ENCODE measurements at regions not wholly inside any gene's neighbourhood (a gene's known extent, or its start where the extent isn't known, plus 50 kb on each side); places are given as distances from the start of the nearest gene placed in this dataset.

DNA sequence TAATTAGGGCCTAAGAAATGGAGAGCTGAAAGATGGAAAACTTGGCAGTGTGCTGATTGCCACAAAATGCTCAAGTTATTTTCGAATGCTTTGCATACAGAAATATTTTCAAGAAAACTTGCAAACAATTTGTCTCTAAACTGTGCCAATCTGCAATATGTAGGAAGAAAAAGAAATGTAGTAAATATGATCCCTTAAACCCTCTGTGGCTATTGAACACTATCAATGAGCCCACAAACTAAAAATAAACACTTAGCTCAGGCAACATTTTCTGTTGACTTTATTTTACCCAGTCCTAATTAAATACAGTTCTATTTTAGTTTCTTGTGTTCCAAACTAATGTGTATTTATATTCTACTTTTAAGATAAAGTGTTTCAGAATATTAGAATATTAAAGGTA, 342.1 kb downstream of the SEMA3D start:
- H3K4me1 ChIP-seq (ENCODE audit: control insufficient read depth in 2 of 3, insufficient read depth in 2 of 3, low read depth in 1 of 3, low read length in 3 of 3), result no peaks in the 10 kb centered on the region
- no peak for DNase-seq
- no peak overlapping the region for H3K9ac ChIP-seq (ENCODE audit: low read length in 3 of 3)
- no peaks in the 10 kb centered on the region for H3K36me3 ChIP-seq (ENCODE audit: control insufficient read depth in 2 of 3, insufficient read depth in 3 of 3, low read length in 3 of 3)
- TF ChIP-seq, protein P1, sequence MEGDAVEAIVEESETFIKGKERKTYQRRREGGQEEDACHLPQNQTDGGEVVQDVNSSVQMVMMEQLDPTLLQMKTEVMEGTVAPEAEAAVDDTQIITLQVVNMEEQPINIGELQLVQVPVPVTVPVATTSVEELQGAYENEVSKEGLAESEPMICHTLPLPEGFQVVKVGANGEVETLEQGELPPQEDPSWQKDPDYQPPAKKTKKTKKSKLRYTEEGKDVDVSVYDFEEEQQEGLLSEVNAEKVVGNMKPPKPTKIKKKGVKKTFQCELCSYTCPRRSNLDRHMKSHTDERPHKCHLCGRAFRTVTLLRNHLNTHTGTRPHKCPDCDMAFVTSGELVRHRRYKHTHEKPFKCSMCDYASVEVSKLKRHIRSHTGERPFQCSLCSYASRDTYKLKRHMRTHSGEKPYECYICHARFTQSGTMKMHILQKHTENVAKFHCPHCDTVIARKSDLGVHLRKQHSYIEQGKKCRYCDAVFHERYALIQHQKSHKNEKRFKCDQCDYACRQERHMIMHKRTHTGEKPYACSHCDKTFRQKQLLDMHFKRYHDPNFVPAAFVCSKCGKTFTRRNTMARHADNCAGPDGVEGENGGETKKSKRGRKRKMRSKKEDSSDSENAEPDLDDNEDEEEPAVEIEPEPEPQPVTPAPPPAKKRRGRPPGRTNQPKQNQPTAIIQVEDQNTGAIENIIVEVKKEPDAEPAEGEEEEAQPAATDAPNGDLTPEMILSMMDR (IDR thresholded peaks at IDR 0.05; ENCODE audit: borderline replicate concordance, extremely low read depth, insufficient read depth), result no peak
- H3K27me3 ChIP-seq (ENCODE audit: control insufficient read depth, insufficient read depth, low read length), result no peaks in the 10 kb centered on the region
- no peaks in the 10 kb centered on the region for H3K9me3 ChIP-seq (ENCODE audit: control insufficient read depth in 2 of 3, insufficient read depth in 1 of 3, low read length in 3 of 3)
- FAIRE-seq, result no peak
- H3K4me3 ChIP-seq (ENCODE audit: low read length in 3 of 3), result no peak overlapping the region
- H3K27ac ChIP-seq (ENCODE audit: low read depth in 2 of 2, low read length in 2 of 2), result no peak overlapping the region
- intact Hi-C loops (cut with DNase I), result no loop called here

DNA sequence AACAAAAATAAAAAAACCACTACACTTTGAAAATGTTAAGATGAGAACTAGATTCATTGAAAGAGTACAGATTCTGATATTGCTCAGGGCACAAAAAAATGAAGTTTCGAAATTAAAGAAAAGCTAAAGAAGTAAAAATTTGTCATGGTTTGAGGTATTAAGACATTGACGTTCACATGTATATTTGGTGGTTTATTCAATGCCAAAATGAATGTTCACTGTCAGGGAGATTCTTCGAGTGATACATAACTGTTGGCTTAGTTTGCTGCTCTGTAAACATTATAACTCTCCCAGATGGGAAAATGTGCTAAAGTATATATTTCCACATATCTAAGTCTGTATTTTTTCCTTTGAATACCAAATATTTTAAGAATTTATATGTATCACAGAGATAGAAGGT, 345.0 kb downstream of the SEMA3D start:
- no peak for DNase-seq
- TF ChIP-seq, protein P1 (IDR thresholded peaks at IDR 0.05; ENCODE audit: borderline replicate concordance, extremely low read depth, insufficient read depth), result no peak
- Histone ChIP-seq H3K9ac (ENCODE audit: low read length in 3 of 3) (no peak overlapping the region), H3K36me3 (ENCODE audit: control insufficient read depth in 2 of 3, insufficient read depth in 3 of 3, low read length in 3 of 3) (no peaks in the 10 kb centered on the region), H3K4me1 (ENCODE audit: control insufficient read depth in 2 of 3, insufficient read depth in 2 of 3, low read depth in 1 of 3, low read length in 3 of 3) (no peaks in the 10 kb centered on the region), H3K9me3 (ENCODE audit: control insufficient read depth in 2 of 3, insufficient read depth in 1 of 3, low read length in 3 of 3) (no peaks in the 10 kb centered on the region), H3K27ac (ENCODE audit: low read depth in 2 of 2, low read length in 2 of 2) (no peak overlapping the region), H3K27me3 (ENCODE audit: control insufficient read depth, insufficient read depth, low read length) (no peaks in the 10 kb centered on the region), H3K4me3 (ENCODE audit: low read length in 3 of 3) (no peak overlapping the region)
- intact Hi-C loops (cut with DNase I), result no loop called here
- no peak for FAIRE-seq

DNA sequence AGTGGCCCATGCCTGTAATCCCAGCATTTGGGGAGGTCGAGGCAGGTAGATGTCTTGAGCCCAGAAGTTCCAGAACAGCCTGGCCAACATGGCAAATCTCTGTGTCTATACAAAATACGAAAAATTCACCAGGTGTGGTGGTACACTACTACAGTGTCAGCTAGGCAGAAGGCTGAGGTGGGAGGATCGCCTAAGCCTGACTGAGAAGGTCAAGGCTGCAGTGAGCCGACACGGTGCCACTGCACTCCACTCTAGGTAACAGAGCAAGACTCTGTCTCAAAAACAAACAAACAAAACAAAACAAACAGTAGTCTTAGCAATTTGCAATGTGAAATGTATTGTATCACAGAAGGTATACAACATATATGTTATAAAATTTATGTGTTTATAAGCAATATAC, 348.0 kb downstream of the SEMA3D start:
- H3K36me3 ChIP-seq (ENCODE audit: control insufficient read depth in 2 of 3, insufficient read depth in 3 of 3, low read length in 3 of 3), result no peaks in the 10 kb centered on the region
- H3K9ac ChIP-seq (ENCODE audit: low read length in 3 of 3), result no peak overlapping the region
- H3K4me1 ChIP-seq (ENCODE audit: control insufficient read depth in 2 of 3, insufficient read depth in 2 of 3, low read depth in 1 of 3, low read length in 3 of 3), result no peaks in the 10 kb centered on the region
- DNase-seq (no peak), FAIRE-seq (no peak)
- TF ChIP-seq, protein P1 (IDR thresholded peaks at IDR 0.05; ENCODE audit: borderline replicate concordance, extremely low read depth, insufficient read depth), result no peak
- H3K9me3 ChIP-seq (ENCODE audit: control insufficient read depth in 2 of 3, insufficient read depth in 1 of 3, low read length in 3 of 3), result no peaks in the 10 kb centered on the region
- H3K27ac ChIP-seq (ENCODE audit: low read depth in 2 of 2, low read length in 2 of 2), result no peak overlapping the region
- no peak overlapping the region for H3K4me3 ChIP-seq (ENCODE audit: low read length in 3 of 3)
- intact Hi-C loops (cut with DNase I), result no loop called here
- no peaks in the 10 kb centered on the region for H3K27me3 ChIP-seq (ENCODE audit: control insufficient read depth, insufficient read depth, low read length)

DNA sequence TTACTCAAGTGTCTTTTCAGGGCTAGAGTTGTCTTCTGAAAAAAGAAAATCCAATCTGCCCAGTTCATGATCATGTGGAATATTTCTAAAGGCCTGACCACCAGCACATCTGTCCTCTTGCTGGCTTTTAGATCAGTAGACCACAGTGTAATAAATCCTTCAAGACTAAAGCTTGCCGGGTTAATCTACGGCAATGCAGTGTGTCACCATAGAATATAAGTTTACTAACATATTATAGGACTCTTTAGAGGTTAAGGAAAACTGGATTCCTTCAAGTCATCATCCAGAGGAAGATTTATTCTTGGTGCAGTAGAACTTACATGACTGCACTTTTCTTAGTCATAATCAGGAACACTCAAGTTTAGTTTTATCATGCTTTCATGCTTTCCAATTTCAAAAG, 349.5 kb downstream of the SEMA3D start:
- Histone ChIP-seq H3K4me3 (ENCODE audit: low read length in 3 of 3) (no peak overlapping the region), H3K36me3 (ENCODE audit: control insufficient read depth in 2 of 3, insufficient read depth in 3 of 3, low read length in 3 of 3) (no peaks in the 10 kb centered on the region), H3K9me3 (ENCODE audit: control insufficient read depth in 2 of 3, insufficient read depth in 1 of 3, low read length in 3 of 3) (no peaks in the 10 kb centered on the region), H3K27ac (ENCODE audit: low read depth in 2 of 2, low read length in 2 of 2) (no peak overlapping the region), H3K9ac (ENCODE audit: low read length in 3 of 3) (no peak overlapping the region), H3K4me1 (ENCODE audit: control insufficient read depth in 2 of 3, insufficient read depth in 2 of 3, low read depth in 1 of 3, low read length in 3 of 3) (no peaks in the 10 kb centered on the region), H3K27me3 (ENCODE audit: control insufficient read depth, insufficient read depth, low read length) (no peaks in the 10 kb centered on the region)
- peak in 2 of 5 donors; percentile 31 to 33 for DNase-seq
- TF ChIP-seq, protein P1 (IDR thresholded peaks at IDR 0.05; ENCODE audit: borderline replicate concordance, extremely low read depth, insufficient read depth), result no peak
- FAIRE-seq, result no peak
- intact Hi-C loops (cut with DNase I), result no loop called here

Measured in kidney (tissue), 13 donors.